PC-9 (cell line): ENCODE measurements at regions not wholly inside any gene's neighbourhood (a gene's known extent, or its start where the extent isn't known, plus 50 kb on each side); places are given as distances from the start of the nearest gene placed in this dataset.

Experiments
- BruUV-seq: library from RNA; stranded (reverse); fragments of 400-500 nt; replicated peaks from 2 replicates; lab custom pipeline; 2021; lab: Mats Ljungman, UMichigan
- CTCF ChIA-PET: fragments of 300-600 bp; sonication (Branson Sonifier 250); formaldehyde crosslinking; loops from one replicate; lab custom pipeline; 2022; ENCODE audit warnings: antibody characterized with exemption; lab: Charles Lee
- POLR2A ChIA-PET: fragments of 300-600 bp; sonication (Branson Sonifier 250); formaldehyde crosslinking; loops from one replicate; lab custom pipeline; 2022; ENCODE audit warnings: antibody characterized with exemption; ENCODE audit not compliant: unreplicated experiment; lab: Charles Lee
- DNase-seq, 2 experiments: peaks; one replicate each; pipeline versions ENCODE4 v3.0.0 to v3.0.0-alpha.2; 2015 to 2022; ENCODE audit warnings: mixed read lengths in 1 of 2
- H2AFZ ChIP-seq: fragments of 200-600 bp; sonication (generic); 2 replicates; pipeline ENCODE4 v1.8.1; 2017; ENCODE audit warnings: antibody characterized with exemption
- H3F3A ChIP-seq: fragments of 200-600 bp; sonication (generic); 2 replicates; pipeline ENCODE4 v1.8.1; 2017; ENCODE audit warnings: antibody characterized with exemption, mild to moderate bottlenecking, low read depth; ENCODE audit not compliant: insufficient read depth
- H3K27ac ChIP-seq: fragments of 200-600 bp; sonication (generic); 2 replicates; pipeline ENCODE4 v1.6.1; 2016; ENCODE audit warnings: mixed run types
- H3K27me3 ChIP-seq: fragments of 200-600 bp; sonication (generic); 2 replicates; pipeline ENCODE4 v1.6.1; 2016; ENCODE audit warnings: low read depth, mixed run types; ENCODE audit not compliant: insufficient read depth
- H3K36me3 ChIP-seq: fragments of 200-600 bp; sonication (generic); 2 replicates; pipeline ENCODE4 v1.6.1; 2016; ENCODE audit warnings: low read depth, mixed run types
- H3K4me1 ChIP-seq: fragments of 200-600 bp; sonication (generic); replicated peaks from 2 replicates; pipeline ENCODE4 v1.6.1; 2016; ENCODE audit warnings: mixed run types; ENCODE audit not compliant: insufficient read depth
- H3K4me2 ChIP-seq: fragments of 200-600 bp; sonication (generic); 2 replicates; pipeline ENCODE4 v1.6.1; 2017; ENCODE audit warnings: mixed run types
- H3K4me3 ChIP-seq: fragments of 200-600 bp; sonication (generic); 2 replicates; pipeline ENCODE4 v1.6.1; 2016; ENCODE audit warnings: mixed run types
- H3K79me2 ChIP-seq: fragments of 200-600 bp; sonication (generic); 2 replicates; pipeline ENCODE4 v1.6.1; 2017; ENCODE audit warnings: low read depth, mixed run types
- H3K9me2 ChIP-seq: fragments of 200-600 bp; sonication (generic); 2 replicates; pipeline ENCODE4 v1.8.1; 2017; ENCODE audit warnings: mild to moderate bottlenecking; ENCODE audit not compliant: insufficient read depth
- H3K9me3 ChIP-seq: fragments of 200-600 bp; sonication (generic); 2 replicates; pipeline ENCODE4 v1.8.1; 2016; ENCODE audit warnings: low read depth; ENCODE audit not compliant: insufficient read depth
- H4K20me1 ChIP-seq: fragments of 200-600 bp; sonication (generic); 2 replicates; pipeline ENCODE4 v1.8.1; 2017; ENCODE audit not compliant: insufficient read depth
- CTCF ChIP-seq: fragments of 200-600 bp; sonication (generic); conservative IDR thresholded peaks from 2 replicates; pipeline ENCODE4 v1.6.1; 2017; ENCODE audit warnings: mixed run types, antibody characterized with exemption, mild to moderate bottlenecking, moderate library complexity
- EZH2 ChIP-seq: fragments of 200-600 bp; sonication (generic); IDR thresholded peaks from 2 replicates; pipeline ENCODE4 v1.8.0; 2017; ENCODE audit warnings: antibody characterized with exemption, low read depth
- intact Hi-C: fragments of 100-400 bp; cut with micrococcal nuclease; formaldehyde crosslinking; loops from one replicate; pipeline ENCODE4 v1.10.0; 2022; ENCODE audit not compliant: unreplicated experiment

- no peaks in the 10 kb centered on the region for H3K27me3 ChIP-seq
- no peak for TF ChIP-seq CTCF
- TF ChIP-seq EZH2, result no peak
- no peaks in the 10 kb centered on the region for H3K36me3 ChIP-seq
- no peak overlapping the region for H2AFZ ChIP-seq
- H3K79me2 ChIP-seq, result no peaks in the 10 kb centered on the region
- no peak for DNase-seq
- ChIA-PET CTCF (no interaction called here), POLR2A (no interaction called here)
- no peaks in the 10 kb centered on the region for H3K9me2 ChIP-seq
- H3K4me1 ChIP-seq, result no peaks in the 10 kb centered on the region
- H3K9me3 ChIP-seq, result no peaks in the 10 kb centered on the region
- no TSS peak for BruUV-seq
- no peak overlapping the region for H3K4me3 ChIP-seq
- intact Hi-C loops, result no loop called here
- H3K27ac ChIP-seq, result no peak overlapping the region
- H4K20me1 ChIP-seq, result no peaks in the 10 kb centered on the region
- no peak overlapping the region for H3K4me2 ChIP-seq
- no peaks in the 10 kb centered on the region for H3F3A ChIP-seq
These were observed 60.8 kb upstream of the KCNJ15 start for GRCh38 chr21:38196036-38196435.

- no peaks in the 10 kb centered on the region for H3K9me3 ChIP-seq
- DNase-seq, result no peak
- ChIA-PET CTCF (no interaction called here), POLR2A (no interaction called here)
- intact Hi-C loops, result no loop called here
- no peak for TF ChIP-seq EZH2
- TF ChIP-seq CTCF, result no peak
- no TSS peak for BruUV-seq
- no peaks in the 10 kb centered on the region for H4K20me1 ChIP-seq
- no peak overlapping the region for H3K4me3 ChIP-seq
- no peaks in the 10 kb centered on the region for H3K36me3 ChIP-seq
- H2AFZ ChIP-seq, result no peak overlapping the region
- H3K27me3 ChIP-seq, result no peaks in the 10 kb centered on the region
- no peak overlapping the region for H3K27ac ChIP-seq
- H3F3A ChIP-seq, result no peaks in the 10 kb centered on the region
- H3K79me2 ChIP-seq, result no peaks in the 10 kb centered on the region
- H3K4me2 ChIP-seq, result no peak overlapping the region
- H3K4me1 ChIP-seq, result no peaks in the 10 kb centered on the region
- H3K9me2 ChIP-seq, result no peaks in the 10 kb centered on the region
These were observed 54.0 kb upstream of the KCNJ15 start for GRCh38 chr21:38202811-38203210.

GRCh38 chr21:38203229-38203628 lies 53.6 kb upstream of the KCNJ15 start:
- no peaks in the 10 kb centered on the region for H3K4me1 ChIP-seq
- ChIA-PET POLR2A (no interaction called here), CTCF (no interaction called here)
- no peak overlapping the region for H3K4me2 ChIP-seq
- no peak overlapping the region for H2AFZ ChIP-seq
- H3K9me2 ChIP-seq, result no peaks in the 10 kb centered on the region
- no peaks in the 10 kb centered on the region for H3K79me2 ChIP-seq
- peaks cover 3% of the 10 kb centered on the region; the same call in 1 of the 2 replicates for H3K27me3 ChIP-seq
- no peak for DNase-seq
- H4K20me1 ChIP-seq, result no peaks in the 10 kb centered on the region
- H3F3A ChIP-seq, result no peaks in the 10 kb centered on the region
- TF ChIP-seq EZH2 (no peak), CTCF (no peak)
- no peaks in the 10 kb centered on the region for H3K36me3 ChIP-seq
- no peak overlapping the region for H3K4me3 ChIP-seq
- no TSS peak for BruUV-seq
- H3K9me3 ChIP-seq, result no peaks in the 10 kb centered on the region
- H3K27ac ChIP-seq, result no peak overlapping the region
- intact Hi-C loops, result no loop called here
